HG03175 (cell line): ENCODE measurements at regions not wholly inside any gene's neighbourhood (a gene's known extent, or its start where the extent isn't known, plus 50 kb on each side); places are given as distances from the start of the nearest gene placed in this dataset.
"Not testable (repeated sequence)": the region's sequence is repeated elsewhere in the genome, so short reads cannot be mapped to it uniquely, and the experiment has no call there.

Source experiments
- ATAC-seq: cut with Tn5 transposase; IDR thresholded peaks from one replicate; pipeline ENCODE4 v1.9.1; 2021; ENCODE audit warnings: mild to moderate bottlenecking, moderate library complexity; ENCODE audit not compliant: unreplicated experiment

DNA sequence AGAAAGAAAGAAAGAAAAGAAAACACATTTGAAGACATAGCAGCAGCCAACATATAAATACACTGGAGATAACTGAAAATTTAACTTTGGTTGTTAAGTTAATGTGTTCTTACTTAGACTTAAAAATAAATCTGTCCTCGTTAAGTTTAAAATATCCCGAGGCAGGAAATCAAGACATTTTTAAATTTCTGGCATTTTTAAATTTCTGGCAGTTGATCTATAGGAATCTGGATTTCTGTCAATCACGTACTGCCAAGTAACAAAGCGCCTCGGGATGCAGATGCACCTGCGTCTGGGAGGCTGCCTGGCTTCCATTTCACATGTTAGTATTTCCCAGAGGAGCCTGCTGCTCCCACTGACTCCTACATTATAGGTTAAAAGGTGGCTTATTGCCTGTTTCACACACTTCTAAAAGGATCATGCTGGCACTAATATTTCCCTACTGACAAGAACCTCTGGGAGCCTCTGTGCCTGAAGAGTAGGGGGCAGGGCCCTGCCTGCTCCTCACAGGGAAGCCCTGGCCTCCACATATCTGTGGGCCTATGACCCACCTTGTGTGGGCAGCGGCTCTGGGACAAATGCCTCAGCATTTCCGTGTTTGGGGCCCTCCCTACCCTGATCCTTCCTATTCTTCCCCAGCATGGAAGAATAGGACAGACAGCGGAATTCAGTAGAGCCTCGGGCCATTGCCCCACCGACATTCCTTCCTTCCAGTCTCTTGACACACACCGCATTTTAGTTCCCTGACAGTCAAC, 62.8 kb upstream of the ATP12A start:
- ATAC-seq = no peak

DNA sequence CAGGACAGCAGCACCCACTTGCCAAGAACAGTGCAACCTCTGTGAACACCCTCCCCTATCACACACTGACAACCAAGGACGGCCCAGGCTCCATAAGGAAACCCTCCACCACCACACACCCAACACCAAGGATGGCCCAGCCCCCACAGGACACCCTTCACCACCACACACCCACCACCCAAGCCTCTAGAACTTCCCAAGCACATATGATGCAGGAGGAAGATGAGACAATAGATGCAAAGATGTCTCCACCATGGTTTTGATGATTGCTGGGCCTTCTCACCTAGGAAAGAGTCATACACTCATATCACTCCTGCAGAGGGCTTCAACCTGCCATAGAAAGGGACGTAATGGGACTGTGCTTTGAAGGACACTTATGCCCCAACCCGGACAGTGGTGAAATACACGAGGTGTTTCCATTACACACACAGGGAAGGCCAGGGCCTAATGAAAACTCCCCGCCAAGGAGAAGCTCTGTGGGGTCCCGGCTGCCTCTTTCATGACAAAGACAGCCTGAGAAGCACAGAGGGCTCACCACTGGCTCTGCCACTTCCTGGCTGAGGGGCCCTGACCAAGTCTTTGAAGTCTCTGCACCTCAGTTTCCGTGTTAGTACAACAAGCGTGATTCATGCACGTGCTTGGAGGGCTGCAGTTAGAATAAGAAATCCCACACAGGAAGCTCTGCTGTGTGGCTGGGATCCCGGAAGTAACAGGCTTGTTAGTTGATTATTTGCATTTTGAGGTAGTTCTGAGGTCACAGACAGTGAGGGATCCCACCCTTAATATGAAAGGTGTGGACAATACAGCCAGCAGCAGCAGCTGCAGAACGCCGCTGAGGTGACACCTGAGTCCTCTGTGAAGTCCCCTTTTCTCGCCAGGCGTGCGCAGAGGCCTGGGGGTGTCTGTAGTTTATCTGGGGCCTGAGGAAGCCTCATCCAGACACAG, 61.9 kb upstream of the ATP12A start:
- ATAC-seq = peak; percentile 93

DNA sequence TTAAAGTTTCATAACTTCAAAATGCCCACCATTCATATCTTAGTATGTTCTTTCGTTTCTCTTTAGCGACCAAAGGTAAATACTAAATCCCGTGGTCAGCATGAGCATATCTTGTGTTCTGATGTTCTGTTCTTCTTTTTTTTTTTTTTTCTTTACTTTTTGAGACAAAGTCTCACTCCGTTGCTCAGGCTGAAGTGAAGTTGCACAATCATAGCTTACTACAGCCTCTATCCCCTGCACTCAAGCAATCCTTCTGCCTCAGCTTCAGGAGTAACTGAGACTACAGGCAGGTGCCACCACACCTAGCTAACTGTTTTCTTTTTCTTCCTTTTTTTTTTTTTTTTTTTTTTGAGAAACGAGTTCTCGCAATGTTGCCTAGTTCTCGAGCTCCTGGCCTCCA, 60.9 kb upstream of the ATP12A start:
- ATAC-seq = no peak

DNA sequence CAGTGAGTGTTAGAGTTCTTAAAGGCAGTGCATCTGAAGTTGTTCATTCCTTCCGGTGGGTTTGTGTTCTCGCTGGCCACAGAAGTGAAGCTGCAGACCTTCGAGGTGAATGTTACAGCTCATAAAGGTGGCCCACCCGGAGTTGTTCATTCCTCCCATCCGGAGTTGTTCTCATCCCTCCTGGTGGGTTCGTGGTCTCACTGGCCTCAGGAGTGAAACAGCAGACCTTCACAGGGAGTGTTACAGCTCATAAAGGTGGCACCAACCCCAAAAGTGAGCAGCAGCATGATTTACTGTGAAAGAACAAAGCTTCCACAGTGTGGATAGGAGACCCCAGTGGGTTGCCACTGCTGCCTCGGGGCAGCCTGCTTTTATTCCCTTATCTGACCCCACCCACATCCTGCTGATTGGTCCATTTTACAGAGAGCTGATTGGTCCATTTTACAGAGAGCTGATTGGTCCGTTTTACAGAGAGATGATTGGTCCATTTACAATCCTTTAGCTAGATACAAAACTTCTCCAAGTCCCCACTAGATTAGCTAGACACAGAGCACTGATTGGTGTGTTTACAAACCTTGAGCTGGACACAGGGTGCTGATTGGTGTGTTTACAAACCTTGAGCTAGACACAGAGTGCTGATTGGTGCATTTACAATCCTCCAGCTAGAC, 57.6 kb upstream of the ATP12A start:
- ATAC-seq = not testable (repeated sequence)

DNA sequence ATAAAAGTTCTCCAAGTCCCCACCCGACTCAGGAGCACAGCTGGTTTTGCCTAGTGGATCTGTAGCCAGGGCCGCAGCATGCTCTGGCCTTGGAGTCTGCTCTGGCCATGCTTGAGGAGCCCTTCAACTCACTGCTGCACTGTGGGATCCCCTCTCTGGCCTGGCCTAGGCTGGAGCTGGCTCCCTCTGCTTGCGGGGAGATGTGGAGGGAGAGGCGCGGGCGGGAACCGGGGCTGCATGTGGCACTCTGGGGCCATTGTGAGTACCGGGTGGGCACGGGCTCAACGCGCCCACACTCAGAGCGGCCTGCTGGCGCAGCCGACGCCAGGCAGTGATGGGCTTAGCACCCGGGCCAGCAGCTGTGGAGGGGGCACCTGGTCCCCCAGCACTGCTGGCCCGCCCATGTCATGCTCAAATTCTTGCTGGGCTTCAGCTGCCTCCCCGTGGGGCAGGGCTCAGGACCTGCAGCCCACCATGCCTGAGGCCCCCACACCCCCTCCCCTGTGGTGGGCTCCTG, 57.0 kb upstream of the ATP12A start:
- no peak for ATAC-seq

DNA sequence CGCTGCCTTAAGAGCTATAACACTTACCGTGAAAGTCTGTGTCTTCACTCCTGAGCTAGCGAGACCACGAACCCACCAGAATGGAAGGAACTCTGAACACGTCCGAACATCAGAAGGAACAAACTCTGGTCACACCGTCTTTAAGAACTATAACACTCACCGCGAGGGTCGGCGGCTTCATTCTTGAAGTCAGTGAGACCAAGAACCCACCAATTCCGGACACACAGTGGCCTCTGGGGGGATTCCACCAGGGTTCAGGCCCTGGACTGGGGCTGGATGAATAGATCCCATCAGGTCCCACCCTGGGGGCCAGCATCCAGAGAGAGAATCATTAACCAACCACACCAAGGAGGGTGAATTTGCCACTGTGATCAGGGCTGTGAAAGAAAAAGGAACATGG, 55.8 kb upstream of the ATP12A start:
- no peak for ATAC-seq

DNA sequence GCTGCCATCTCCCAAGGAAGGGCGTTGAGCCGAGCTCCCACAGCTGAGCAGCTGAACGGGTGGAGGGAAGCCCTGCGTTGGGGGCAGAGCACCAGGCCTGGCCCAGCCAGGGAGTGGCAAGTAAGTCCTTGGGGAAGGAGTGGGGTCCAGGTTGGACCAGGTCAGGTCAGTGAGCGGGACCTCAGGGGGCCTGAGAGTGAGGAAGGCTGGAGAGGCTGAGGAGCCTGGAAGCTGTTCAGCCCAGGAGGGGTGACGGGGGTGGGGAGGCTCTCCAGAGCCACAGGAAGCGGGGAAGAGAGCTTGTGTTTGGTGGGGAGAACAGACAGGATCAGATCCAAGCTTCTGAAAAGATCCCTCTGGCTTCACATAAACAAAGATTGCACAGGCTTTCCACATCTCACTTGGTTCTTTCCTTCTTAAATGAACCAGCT, 55.4 kb upstream of the ATP12A start:
- no peak for ATAC-seq

DNA sequence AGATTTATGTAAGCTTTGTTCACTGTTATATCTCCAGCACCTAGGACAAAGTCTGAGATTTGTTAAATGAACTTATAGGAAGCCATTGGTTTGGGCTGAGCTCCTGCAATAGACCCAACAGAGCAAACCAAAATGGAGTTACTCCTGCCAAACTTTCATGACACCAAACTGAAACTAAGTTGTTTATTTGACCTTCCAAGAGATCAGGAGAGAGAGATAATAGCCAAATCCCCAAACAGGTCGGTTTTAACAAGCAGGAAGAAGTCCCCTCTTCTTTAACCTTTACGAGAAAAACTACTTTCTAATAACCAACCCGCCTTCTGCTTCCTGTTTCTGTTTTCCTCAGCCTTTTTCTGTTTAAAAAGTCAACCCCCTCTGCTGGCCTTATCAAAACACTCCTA, 54.9 kb upstream of the ATP12A start:
- ATAC-seq = no peak

DNA sequence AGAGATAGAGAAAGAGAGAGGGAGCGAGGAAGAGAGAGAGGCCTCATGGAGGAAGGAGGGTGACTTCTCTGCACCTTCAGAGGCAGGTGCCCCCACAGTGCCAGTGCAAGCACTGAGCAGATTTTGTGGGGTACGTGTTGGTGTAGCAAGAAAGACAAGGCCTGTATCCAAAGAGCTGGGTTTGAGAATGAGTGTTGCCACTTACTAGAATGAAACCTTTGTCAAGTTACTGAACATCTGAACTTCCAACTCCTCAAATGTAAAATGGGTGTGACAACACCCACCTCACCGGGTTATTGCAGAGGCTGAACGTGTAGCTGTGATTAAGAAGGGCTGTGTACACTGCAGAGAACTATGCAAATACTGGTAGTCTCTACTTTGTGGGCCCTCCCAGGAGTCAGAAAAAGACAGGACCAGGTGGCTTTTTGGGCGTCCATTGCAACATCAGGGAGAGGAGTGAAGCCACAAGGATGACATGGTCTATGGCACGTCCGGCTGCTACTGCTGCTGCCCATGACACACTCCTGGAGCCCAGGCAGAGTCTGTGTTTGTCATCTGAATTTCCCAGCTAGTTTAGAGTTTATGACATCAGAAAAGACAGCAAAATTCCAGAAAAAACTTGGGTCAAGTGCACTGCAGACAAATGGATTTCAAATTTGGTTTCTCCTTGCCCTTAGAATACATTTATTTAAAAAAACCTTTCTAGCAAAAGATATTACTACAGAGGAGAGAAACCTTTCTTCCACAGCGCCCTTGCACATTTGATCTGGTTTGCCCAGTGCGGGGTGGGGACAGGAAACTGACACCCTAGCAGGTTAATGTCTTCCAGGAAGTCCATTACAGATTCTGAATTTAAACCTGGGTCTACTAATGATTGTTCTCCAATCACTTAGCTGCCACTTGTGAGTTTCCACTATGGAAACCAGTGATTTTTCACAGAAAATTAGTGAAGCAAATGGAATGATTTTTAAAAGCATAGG, 54.0 kb upstream of the ATP12A start:
- ATAC-seq = no peak

DNA sequence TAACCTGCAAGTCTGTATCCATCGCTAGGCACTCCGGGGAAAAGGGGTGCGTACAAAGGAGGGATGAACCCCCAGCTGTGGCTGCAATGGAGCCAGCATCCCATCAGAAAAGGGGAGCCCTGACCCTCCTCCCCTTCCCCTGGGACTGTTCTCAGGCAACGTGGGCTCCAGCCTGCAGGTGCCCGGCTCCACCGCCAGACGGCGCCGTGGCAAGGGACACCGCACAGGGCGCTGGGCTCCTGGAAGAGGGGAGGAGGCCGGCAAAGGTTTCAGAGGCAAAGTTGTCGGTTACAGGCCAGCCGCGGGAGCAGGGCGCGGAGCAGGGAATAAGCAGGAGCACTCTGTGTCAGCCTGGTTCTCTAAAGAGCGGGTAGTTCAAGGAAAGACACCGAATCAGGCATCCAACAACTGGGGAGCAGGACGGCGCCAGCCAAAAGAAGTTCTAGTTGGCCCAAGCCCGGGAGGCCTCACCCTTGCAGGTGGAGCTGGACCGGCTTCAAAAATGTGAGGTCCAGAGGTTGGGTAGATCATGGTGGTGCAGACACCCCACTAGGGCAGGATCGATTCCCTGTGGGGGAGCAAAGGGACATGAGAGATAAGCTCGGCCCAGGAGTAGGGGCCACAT, 53.0 kb upstream of the ATP12A start:
- no peak for ATAC-seq

DNA sequence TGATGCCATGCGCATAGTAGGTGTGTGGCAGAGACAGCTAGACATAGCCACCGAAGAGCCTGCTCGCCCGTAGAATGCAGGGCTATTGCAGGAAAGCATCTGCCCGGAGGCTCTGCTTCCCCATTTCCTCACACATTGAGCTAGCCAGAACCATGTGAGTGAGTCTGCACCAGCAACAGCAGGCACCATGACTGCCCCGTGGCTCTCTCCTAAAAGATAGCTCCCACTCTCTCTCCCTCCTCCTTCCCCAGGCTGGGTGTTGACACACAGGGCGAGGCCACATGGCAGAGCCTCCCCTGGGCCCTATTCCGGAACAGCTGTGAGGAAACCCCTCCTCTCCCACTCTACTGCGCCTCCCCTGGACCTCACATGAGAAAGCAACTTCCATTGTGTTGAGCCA, 52.3 kb upstream of the ATP12A start:
- no peak for ATAC-seq

DNA sequence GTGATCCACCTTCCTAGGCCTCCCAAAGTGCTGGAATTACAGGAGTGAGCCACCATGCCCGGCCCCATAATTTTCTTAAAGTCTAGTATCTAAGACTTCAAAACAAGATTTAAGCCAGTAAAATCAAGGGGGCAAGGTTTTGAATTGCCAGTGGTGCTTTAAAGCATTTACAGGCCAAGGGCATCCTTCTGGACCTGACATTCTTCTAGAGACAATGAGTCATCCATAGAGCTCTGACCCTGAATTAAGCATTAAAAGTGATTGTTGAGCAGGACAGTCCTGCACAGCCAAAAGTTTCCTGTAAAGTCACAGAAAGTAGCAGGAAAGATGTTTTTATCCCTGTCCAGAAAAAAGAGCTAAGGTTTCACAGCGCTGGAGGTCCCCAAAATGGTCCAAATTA, 50.9 kb upstream of the ATP12A start:
- ATAC-seq = no peak

DNA sequence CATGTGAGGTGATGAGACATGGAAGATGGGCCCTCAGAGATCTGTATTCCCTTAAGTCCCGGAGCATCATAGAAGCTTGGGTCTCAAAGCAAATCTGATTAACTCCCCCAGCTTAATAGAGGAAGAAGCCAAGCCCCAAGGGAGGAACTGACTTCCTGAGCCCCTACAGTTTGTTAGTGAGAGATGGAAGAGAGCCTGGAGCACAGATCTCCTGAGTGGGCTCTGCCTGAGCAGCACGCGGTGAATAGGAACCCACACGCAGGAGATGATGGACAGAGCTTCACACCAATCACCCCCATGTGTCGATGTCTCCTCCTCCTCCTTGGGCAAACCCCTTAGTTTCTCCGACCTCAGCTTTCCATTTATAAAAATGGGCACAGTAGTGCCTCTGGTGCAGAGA, 50.1 kb upstream of the ATP12A start:
- ATAC-seq = no peak
